ENCODE measurements at regions not wholly inside any gene's neighbourhood (a gene's known extent, or its start where the extent isn't known, plus 50 kb on each side); places are given as distances from the start of the nearest gene placed in this dataset.

DNA sequence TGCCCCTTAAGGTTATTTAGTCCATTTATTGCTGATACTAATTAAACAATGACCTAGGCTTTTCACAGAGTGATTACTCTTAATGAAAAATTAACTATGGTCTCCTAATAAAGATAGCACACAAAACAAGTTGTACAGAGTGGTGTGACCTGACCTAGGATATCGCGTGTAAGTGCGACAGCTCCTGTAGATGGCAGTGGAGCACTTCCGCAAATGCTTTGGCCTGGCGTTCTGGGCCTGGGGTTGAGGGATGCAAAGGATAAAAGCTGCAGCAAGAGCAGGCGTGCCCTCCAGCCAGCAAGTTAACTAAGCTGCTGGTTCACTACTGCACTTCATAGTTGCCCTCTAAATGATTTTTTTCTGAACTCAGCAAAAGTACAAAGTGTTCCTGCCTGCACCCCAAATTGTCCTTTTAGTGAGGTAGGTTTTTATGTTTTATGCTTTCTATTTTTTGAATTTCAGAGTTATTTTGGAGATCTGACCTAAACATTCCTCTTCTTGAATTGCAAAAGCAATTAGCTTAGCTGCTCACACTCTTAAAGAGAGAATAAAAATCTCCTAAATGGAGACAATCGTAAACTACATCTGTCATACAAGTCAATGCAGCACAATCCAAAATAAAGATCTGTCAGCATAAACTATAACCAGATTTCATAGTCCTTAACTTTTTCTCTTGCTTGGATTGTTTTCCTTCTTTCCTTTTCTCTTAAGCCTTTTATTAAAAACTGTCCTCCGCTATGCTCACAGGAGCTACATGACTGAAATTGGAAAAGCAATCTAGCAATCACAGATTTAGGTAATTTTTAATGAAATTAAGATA lies 379.6 kb downstream of the LRIG3 start:
- no peak for FAIRE-seq

DNA sequence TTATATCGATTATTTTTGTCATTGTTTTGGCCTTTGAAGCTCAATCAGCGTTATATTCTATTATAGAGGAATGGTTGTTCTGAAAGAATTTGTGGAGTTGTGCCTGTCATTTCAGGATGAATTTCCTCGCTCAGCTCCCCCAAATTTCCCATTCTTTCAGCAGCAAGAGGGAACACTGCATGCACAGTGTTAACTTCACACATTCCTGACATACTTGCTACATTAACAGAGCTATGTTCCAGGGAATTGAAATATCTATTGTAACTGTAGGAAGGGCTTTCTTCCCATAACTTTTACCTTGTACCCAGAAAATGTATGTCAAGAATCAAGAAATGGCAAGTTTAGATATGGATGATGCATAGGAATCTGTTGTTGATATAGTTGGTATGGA lies 379.0 kb downstream of the LRIG3 start:
- FAIRE-seq, result no peak

DNA sequence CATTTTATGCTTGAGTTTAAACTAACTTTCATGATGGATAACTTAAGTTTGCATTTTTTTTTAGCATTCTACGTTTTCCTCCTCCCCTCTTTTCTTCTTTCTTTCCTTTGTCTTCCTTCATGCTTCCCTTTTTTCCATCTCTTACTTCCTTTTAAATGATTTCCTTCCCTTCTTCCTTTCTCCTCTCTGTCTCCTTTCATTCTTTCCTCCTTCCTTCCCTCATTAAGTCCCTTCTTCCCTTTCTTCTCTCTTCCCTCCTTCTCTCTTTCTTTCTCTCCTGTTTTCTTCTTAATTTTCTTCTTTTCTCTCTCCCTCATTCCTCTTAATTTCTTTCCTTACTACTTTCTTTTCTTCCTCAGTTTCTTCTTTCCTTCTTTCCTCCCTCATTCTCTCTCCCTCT lies 376.0 kb downstream of the LRIG3 start:
- no peak for FAIRE-seq

DNA sequence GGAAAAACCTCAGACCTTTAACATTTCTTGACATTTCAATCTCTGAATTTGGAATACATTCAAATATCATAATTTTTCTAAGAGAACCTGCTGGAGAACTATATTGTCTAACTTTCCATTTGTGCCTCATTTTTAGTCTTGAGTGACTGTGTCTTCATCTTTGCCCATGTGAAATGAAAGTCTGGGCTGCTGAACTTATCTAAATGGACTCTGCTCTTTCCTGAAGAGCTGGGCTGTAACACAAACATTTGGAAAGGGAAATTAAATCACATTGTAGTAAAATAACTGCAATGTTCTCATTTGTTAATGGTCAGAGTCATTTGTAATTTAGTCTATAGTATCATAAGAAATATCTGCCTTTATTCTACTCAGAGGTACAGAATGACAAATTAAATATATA lies 373.1 kb downstream of the LRIG3 start:
- FAIRE-seq, result no peak

DNA sequence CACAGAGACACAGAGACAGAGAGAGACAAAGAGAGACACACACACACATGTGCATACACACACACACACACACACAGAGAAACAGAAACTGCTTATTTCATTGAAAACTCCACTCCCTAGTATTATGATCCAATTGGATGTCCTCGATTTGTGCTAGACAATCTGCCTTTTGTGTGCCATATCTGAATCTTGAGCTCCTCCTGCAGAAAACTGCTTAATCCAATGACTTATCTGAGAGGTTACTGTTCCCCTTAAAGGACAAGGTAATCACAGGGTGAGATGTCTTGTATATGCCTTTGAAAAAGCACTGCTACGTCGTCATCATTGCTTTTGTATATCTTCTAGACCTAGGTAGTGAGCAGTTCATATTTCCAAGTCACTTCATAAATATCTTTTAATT lies 371.5 kb downstream of the LRIG3 start:
- no peak for FAIRE-seq

DNA sequence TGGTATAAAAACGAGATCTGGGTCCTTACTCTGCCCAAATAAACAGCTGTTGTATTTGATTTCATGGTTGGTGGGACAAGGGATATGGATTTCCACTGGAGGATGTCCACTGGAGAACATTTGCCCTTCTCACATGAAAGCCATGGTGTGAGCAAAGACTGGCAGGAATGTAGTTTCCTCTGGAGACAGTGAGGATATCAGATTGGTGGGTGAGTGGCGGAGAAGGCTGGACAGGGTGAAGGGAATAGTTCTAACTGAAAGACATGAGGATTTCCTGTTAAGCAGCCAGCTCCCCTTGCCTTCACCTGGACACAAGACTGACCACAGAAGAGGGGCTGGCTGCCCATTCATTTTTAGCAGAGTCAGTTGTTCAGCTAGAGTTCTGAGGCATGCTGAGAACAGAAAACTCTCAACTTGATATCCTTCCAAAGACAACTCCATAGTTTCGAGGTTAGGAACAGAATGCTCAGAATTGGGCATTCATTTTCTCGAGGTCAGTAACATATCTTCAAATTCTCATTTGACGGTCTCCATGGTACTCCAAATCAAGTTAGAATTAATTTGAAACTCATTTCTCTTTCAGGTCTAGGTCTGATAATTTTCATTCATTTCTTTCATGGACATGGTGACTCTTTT lies 365.7 kb downstream of the LRIG3 start:
- FAIRE-seq, result no peak

DNA sequence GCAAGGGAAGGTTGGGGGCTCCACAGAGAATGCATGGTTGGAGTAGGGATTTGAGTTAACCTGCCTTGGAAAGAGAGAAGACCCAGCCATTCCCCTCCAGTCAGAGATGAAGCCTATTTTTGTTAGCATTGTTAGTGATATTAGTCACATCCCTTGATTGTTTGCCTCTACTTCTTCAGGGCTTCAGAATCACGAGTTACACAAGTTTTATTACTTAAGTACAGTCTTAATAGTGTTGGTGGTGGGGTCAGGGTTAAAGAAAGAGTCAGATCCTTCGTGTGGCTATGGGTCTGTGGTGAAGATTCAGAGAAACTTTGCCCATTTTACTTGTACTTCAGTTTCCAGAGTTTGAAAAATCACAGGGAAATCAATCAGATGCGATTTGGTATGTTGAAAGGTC lies 363.1 kb downstream of the LRIG3 start:
- no peak for FAIRE-seq

DNA sequence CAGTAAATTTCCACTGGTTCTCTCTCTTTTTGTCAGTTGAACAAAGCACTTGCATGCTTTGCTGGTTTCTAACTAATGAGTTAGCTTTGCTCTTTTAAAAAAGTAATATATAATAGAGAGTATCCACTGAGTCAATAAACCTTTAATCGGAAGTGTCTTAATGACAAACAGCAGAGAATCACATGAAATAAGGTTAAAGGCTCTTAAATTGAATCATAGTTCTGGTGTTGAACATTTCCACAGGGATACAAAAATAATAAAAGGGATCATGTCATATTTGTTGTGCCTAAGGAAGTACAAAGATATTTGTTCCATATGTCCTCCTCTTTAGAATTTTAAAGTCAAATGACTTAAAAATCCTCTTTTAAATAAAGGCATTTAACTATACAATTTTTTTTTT lies 362.6 kb downstream of the LRIG3 start:
- FAIRE-seq, result no peak

DNA sequence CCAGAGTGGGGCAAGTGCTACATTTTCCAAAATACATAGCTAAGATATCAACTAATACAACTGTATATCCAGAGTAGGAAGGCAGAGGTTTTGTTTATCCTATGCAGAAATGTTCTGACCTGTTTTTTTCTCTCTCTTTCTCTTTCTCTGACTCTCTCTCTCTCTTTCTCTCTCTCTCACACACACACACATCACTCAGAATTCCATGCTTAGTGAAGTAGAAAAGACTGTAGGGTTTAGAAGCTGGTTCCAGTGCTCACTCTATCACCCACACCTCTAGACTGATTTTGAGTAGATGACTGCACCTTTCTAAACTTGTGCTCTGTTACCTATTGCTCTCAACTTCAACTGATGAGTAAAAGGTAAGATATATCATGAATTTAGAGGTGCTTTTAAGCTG lies 356.7 kb downstream of the LRIG3 start:
- FAIRE-seq, result no peak

DNA sequence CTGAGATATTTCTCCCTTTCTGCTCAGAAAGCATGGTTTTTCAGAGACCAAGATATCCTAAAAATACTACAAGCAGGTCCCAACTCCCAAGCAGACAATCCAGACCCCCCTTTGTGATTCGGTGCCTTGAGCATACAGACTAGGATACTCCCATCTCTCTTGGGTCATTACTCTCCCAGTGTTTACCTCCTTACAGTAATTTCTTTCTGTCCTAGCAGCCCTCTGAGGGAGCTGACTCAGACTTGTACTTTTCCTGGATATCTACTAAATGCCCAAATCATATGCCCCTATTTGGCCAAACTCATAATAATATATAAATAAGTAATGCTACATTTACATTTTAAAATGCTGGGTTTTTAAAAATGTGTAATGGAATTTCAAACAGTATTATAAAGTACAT lies 355.6 kb downstream of the LRIG3 start:
- FAIRE-seq, result no peak

DNA sequence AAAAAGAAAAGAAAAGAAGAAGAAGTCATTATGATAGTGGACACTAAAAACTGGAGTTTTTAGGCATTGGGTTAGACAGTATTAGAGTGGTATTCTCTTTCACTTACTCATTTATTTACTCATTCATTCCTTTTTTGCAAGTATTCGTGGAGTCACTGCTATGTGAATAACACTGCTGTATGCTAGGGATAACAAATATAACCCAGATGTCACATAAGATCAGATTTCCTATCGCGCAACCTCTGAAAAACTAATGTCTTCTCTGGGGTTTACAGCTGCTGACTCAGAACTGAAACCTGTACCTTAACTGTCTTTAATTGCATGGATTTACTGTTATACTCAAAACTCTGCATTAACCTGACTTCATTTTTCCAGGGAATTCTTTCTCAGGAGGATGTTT lies 353.7 kb downstream of the LRIG3 start:
- no peak for FAIRE-seq

DNA sequence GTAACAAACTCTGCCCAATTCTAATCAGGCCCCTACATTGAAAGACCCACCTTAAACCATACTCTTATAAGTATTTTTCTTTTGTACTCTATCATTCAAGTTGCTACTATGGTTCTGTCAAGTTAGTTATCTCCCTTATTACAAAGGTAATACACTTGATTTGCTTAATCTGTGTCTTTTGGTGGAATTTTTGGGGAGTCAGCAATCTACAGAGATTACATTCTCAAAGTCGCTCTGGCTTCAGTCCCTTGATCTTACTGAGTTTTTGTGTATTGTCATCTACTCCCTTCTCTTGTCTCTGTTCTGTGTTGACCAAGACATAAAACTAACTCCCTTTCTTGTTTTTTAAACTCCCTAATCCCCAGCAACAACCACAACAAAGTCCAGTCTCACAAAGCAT lies 353.1 kb downstream of the LRIG3 start:
- no peak for FAIRE-seq

DNA sequence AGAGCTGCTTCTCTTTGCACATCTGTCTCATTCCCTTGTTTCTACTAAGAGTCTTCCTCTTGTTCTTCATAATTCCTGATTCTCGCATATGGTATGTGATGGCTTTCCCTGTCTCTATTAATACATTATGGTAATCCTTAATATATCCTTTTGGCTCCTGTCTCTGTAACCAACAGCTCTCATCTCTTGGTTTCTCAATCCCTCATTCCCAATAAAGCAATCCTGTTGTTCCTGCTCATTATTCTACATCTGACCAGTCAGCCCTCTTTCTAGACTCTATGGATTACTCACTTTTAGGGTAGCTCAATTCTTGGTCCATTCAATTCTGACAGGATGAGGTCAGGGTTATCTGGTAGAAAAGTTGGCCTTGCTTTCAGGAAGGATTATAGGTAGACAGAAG lies 349.9 kb downstream of the LRIG3 start:
- FAIRE-seq, result no peak

DNA sequence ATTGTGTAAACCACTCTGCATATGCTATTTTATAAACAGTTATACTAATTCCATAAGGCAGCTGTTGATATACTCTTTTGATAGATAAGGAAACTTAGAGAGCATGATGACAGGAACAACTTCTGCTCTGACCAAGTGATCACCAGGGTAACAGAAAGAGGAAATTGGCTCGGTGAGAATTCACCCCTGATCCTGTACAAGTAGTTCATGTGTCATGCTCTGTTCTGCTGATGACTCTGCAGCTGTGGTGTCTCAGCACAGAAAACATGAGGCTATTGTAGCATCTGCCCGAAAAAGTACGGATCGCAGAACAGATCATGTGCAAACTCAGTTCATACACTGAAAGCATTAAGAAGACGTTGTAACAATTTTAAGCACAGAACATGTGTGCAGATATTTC lies 345.0 kb downstream of the LRIG3 start:
- FAIRE-seq, result no peak

DNA sequence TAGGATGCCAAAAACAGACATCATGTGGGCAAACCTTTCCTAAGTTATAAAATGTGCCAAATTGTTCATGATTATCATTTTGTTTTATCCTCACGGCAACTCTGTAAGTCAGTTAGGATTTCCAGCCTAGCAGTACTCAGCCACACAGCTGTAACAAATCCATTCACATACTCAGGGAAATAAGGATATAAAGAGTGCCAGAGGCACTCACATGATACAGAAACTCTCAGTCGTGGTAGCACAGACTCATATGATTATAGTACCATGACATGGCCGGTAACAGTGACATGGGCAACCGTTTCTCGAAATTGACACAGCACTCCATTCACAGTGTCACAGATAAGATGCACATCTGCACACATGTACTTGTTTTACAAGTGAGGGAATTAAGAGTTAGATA lies 344.2 kb downstream of the LRIG3 start:
- no peak for FAIRE-seq

DNA sequence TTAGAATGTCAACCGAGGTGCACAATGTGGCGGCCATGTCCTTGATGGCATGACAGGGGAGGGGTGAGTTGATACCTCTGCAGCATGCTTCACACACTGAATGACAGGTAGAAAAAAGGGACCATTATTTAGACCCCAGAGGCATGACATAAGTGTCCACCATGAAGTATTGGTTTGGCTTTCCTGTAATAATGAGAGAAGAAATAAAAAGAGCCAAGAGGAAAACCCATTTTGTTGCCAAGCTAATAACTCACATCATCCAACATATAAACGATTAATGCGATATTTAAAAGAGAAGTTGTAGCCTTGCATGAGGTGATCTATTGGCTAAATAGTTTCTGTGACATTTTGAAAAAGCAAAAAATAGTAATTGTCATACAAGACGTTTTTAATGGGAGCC lies 343.4 kb downstream of the LRIG3 start:
- no peak for FAIRE-seq

DNA sequence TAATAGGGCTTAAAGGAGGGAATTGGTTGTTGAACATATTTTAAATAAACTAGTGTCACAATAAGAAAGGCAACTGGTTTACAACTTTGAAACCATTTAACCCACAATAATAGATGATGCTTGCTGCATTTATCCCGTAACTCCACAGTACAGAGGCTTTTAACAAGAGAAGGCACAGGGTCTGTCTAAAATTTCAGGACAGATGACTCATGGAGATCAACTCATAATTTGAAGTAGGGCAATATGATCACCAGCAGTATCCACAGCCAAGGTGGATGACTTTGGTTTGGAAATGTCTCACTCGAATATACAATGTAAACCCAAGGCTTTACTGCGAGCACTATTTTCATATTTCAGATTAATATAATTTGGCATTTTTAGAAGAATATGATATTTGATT lies 340.2 kb downstream of the LRIG3 start:
- FAIRE-seq, result no peak

DNA sequence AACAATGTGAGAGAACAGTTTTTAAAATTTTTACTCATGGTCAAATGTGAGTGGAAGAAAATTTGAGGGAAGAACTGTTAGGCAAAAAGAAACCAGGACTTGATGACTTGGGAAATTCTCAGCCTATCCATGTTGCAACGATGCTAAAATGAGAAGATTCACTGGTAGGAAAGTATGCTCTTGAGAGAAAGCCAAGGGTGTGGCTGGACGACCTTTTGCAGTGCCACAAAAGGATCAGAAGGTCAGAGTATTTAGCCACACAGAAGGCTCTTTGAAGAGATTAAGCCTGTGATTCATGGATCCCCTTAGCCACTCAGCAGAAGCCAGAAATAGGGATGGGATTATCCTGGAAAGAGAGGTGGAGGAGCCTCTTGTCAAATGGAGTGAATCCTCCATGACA lies 336.8 kb downstream of the LRIG3 start:
- no peak for FAIRE-seq

DNA sequence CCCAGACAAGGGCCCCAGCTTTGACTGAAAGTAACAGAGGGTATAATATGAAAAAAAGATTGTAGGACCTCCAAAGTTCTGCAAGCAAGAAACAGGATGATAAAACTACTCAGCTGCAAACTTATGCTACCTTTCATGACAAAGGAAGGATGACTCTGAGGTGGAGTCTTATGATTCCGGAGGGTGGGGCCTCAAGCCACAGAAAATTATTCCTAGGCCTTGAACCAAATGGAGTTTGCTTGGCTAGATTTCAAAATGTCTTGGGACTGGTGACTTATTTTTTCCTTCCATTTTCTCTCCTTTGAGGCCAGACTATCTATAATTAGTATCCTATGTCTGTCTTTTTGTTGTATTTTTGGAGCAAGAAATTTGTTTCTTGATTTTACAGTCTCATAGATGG lies 336.4 kb downstream of the LRIG3 start:
- no peak for FAIRE-seq

DNA sequence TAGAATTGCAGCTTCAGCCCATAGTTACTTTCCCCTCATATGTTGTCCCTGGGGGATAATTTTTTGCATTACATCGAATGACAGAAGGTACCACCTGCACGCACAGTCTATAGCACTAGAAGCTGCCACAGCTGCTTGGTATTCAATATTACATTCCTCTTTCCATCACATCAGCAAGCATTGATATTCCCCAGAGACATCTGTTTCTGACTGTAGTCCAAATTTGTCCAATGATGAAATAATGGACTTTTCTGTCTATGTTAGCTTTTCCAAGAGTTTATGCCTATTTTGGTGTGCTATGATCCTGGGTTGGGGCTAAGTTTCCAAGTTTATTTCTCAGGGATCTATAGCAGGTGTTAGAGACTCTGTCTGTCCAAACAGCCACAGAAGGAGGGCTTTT lies 335.4 kb downstream of the LRIG3 start:
- FAIRE-seq, result no peak

DNA sequence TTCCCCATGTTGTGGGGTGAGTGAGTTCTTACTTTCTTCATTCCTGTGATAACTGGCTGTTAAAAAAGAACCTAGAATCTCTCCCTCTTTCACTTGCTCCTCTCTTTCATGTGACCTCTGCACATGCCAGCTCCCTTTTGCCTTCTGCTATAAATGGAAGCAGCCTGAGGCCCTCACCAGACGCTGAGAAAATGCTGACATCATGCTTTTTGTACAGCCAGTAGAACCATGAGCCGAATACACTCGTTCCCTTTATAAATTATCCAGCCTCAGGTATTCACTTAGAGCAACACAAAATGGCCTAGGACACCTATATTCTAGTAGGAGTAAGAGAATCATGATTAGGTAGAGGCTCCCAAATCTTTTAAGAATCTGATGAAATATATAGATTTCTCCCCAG lies 333.5 kb downstream of the LRIG3 start:
- no peak for FAIRE-seq

DNA sequence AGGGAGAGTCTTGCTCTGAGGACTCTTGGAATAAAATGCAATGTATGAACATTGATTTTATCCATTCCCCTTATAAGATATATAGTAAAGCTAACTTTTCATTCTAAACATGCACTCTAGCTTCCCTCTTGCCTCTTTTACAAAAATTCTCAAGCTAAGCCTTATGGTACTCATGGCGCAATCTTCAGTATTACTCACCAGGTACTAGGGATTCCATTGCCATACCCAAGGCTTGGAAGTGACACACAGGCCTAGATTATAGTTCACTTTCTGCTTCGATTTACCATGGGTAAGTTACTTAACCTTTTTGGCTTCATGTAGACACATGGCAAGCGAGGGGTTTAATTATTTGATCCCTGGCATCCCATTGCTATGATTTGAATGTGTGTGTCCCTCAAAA lies 331.5 kb downstream of the LRIG3 start:
- FAIRE-seq, result no peak

DNA sequence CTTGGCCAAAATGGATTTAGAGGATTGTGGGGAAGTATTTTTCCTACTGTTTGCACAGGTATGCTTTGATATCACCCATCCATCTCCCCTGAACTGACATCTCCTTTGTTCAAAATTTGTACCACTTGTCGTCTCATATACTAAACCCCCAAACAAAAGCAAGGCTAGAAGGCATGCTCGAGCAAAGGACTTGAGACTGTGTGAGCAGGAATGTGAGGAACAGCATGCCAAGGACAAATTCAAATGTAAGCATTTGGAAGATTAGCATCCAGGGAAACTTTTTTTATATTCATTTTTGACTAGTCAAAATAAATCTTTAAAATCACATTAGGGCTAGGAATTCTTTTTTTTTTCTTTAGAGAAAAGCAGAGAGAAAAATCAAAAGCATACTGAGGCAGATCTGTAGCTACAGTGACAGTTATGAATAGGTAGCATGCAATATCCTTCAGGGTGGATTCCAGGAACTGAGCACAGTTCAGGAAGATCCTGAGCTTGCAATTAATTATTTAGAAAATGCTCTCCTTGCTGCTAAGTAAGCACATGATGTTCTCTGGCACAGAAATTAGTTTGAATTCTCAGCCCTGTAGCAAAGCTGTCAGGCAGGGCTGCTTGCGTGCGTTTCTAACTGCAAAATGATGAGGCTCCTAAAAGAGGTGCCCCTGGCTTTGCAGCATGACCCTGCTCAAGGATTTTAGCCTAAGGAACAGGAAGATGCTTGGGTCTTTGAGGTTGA lies 327.7 kb downstream of the LRIG3 start:
- FAIRE-seq, result no peak
